Aorta (tissue), 5 donors: ENCODE measurements at regions not wholly inside any gene's neighbourhood (a gene's known extent, or its start where the extent isn't known, plus 50 kb on each side); places are given as distances from the start of the nearest gene placed in this dataset.

Experiments
- ATAC-seq: fragments of 200-7000 bp; cut with Tn5 transposase; one replicate; pipeline ENCODE4 v1.9.1; 2022; ENCODE audit warnings: moderate library complexity; ENCODE audit not compliant: low FRiP score
- DNase-seq, 2 donors: peaks; one replicate each; pipeline ENCODE4 v3.0.0-alpha.2; 2020
- H3K27ac ChIP-seq, 2 donors: one replicate each; pipeline ENCODE4 v1.5.1; 2013; ENCODE audit warnings: low read length in 2 of 2, mild to moderate bottlenecking in 2 of 2, moderate library complexity in 2 of 2, control low read depth in 1 of 2, inconsistent platforms in 1 of 2, low read depth in 1 of 2
- H3K27me3 ChIP-seq, 2 donors: one replicate each; pipeline ENCODE4 v1.6.1; 2013; ENCODE audit warnings: control low read depth in 1 of 2, low read length in 1 of 2, mild to moderate bottlenecking in 1 of 2, moderate library complexity in 1 of 2; ENCODE audit not compliant: insufficient read depth in 2 of 2, control insufficient read depth in 1 of 2
- H3K36me3 ChIP-seq, 2 donors: one replicate each; pipeline ENCODE4 v1.6.1; 2013; ENCODE audit warnings: control low read depth in 1 of 2, low read length in 1 of 2, mild to moderate bottlenecking in 1 of 2; ENCODE audit not compliant: insufficient read depth in 2 of 2, control insufficient read depth in 1 of 2
- H3K4me1 ChIP-seq, 2 donors: one replicate each; pipeline ENCODE4 v1.6.1; 2013; ENCODE audit warnings: low read length in 2 of 2, control low read depth in 1 of 2, mild to moderate bottlenecking in 1 of 2, moderate library complexity in 1 of 2; ENCODE audit not compliant: insufficient read depth in 2 of 2, control insufficient read depth in 1 of 2
- H3K4me3 ChIP-seq, 2 donors: one replicate each; pipeline ENCODE4 v1.5.1; 2013; ENCODE audit warnings: low read length in 2 of 2, control low read depth in 1 of 2, mild to moderate bottlenecking in 1 of 2
- H3K9me3 ChIP-seq: one replicate; pipeline ENCODE4 v1.6.1; 2013; ENCODE audit warnings: mild to moderate bottlenecking, low read length; ENCODE audit not compliant: control insufficient read depth
- WGBS, 2 donors: extraction: QIAGEN DNeasy Blood & Tissue Kit; methylation state at CpG; one replicate each; pipeline ENCODE4 v1.1.7; 2013; 5-methylcytosine and 5-hydroxymethylcytosine counted together
- intact Hi-C, 2 donors: fragments of 100-400 bp; cut with DNase I; formaldehyde crosslinking; loops; one replicate each; pipeline versions ENCODE4 v1.14.2 to v1.15.0; 2022
- donor health status: healthy with polysubstance abuse.
- donor health status: Bipolar disorder and iron deficiency.
- donor health status: DM: no; HTN: no; CAD: no.
- donor health status: DM: no; HTN: no; CAD: no.
- donor health status: DM: yes; HTN: yes; CAD: no.

DNA sequence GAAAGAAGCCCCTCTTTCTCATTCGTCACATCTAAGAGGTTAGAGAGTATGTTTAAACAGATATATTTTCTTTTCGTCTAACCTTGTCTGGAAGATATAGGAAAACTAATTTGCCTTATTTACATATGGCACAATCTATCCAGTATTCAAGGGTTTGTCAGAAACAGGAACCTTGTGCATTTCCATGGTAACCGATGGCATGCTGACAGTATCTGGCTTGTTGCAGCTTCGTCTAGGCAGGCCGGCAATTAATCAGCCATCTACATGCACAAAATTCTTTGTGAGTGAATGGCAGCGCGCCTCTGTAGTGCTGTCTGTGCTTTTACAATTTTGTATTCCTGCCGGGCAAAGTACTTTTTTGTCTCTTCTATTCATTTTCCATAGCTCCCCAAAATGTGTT is 294.0 kb upstream of the SOX2 start:
- Histone ChIP-seq H3K9me3 (no peaks in the 10 kb centered on the region), H3K36me3 (no peaks in the 10 kb centered on the region), H3K27me3 (no peaks in the 10 kb centered on the region), H3K4me3 (no peak overlapping the region), H3K4me1 (no peaks in the 10 kb centered on the region), H3K27ac (no peak overlapping the region)
- intact Hi-C loops: no loop called here
- WGBS, 2 donors: 15 to 17% methylated on average over 8 of the region's 8 CpGs
- ATAC-seq (no peak), DNase-seq (no peak)

DNA sequence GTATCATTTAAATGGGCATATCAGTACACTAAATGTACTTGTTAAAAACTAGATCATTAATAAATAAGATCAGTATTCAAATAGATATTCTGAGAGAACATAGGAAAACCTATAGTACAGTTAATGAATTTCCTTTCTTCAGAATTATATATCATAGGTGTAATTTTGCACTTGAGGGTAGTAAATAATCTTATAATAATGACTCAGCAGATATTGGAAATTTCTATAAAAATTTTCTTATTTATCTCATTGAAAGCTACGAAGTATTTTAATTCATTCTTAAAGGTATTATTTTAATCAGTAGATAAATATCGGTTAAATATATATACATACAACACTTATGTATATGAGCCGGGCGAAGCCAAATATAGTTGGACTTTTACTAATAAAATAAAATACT is 300.9 kb upstream of the SOX2 start:
- Histone ChIP-seq H3K27ac (no peak overlapping the region), H3K27me3 (no peaks in the 10 kb centered on the region), H3K9me3 (no peaks in the 10 kb centered on the region), H3K36me3 (no peaks in the 10 kb centered on the region), H3K4me3 (no peak overlapping the region), H3K4me1 (no peaks in the 10 kb centered on the region)
- DNase-seq (no peak), ATAC-seq (no peak)
- WGBS, 2 donors: 86 to 93% methylated on average over 4 of the region's 4 CpGs
- intact Hi-C loops: no loop called here

DNA sequence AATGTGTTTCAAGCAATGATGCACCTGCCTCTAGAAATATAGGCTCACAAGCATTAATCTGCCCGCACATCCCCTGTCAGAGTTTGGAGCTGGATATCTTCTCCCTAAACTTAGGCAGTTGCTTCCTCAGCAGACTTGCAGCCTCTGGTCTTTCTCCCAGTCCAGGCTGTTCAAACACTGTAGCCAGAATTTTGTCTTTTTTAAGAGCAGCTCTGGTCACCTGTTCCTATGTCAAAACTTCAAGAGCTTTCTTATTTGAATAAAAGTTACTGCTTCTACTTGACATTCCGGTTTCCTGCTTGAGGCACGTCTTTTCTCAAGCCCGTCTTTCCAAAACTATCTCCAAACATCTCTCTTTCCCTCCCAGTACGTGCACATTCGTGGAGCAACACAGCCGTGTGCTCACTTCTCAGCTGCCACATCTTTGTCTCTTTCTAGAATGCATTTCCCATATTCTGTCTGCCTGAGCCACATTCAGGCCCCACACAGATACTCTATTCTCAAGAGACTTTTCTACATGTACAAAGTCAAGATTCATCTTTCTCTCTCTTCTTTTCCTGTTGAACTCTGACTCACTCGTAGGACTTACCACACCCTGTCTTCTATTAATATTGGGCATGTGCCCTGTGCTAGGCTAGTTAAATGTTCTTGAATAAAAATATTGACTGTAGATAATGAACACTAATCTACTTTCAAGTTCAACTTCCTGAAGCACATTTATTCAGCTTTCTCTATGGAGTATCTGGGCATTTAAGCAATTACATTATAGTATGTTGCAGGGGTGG is 307.7 kb upstream of the SOX2 start:
- H3K9me3 ChIP-seq: no peaks in the 10 kb centered on the region
- DNase-seq (no peak), ATAC-seq (no peak)
- no peaks in the 10 kb centered on the region for H3K27me3 ChIP-seq
- H3K27ac ChIP-seq: no peak overlapping the region
- intact Hi-C loops: no loop called here
- H3K36me3 ChIP-seq: no peaks in the 10 kb centered on the region
- H3K4me1 ChIP-seq: no peaks in the 10 kb centered on the region
- 59 to 73% methylated on average over 8 of the region's 8 CpGs for WGBS, 2 donors
- H3K4me3 ChIP-seq: no peak overlapping the region

DNA sequence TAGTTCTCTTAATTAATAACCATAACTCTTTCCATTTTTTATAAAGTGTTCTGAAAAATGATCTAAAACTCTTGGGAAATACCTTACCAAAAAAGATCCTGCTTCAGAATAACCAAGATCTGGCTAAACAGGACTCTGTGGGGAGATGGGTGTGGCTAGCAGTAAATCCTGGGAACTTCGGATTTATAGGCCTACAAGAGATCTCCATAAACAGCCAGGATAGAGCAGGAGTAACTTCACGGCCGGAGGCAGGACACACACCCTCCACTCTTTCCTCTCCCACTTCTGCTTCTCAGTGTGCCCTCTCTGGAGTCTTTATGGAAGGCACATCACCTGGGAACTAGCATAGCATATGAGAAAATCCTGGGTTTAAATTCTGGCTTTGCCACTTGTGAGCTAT is 309.4 kb upstream of the SOX2 start:
- no peaks in the 10 kb centered on the region for H3K4me1 ChIP-seq
- DNase-seq (no peak), ATAC-seq (no peak)
- no peaks in the 10 kb centered on the region for H3K36me3 ChIP-seq
- H3K27me3 ChIP-seq: no peaks in the 10 kb centered on the region
- intact Hi-C loops: no loop called here
- H3K4me3 ChIP-seq: no peak overlapping the region
- no peaks in the 10 kb centered on the region for H3K9me3 ChIP-seq
- 31% methylated on average over 3 of the region's 3 CpGs for WGBS, 2 donors
- H3K27ac ChIP-seq: no peak overlapping the region

DNA sequence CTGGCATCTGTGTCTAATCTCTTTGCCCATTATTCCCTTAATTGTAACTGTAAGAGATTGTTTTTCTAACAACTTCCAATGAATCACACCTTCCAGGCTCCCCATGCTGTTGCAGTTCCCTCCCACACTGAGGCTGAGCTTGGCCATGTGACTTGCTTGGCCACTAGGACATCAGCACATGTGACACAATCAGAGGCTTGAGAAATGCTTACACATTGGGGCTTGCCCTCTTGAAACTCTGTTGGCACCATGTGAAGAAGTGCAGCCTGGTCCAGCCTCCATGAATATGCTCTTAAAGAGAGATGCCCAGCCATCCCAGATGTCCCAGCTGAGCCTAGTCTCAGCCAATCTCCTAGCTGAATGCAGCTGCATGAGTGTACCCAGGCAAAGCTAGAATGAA is 326.8 kb upstream of the SOX2 start:
- H3K36me3 ChIP-seq: no peaks in the 10 kb centered on the region
- H3K4me3 ChIP-seq: no peak overlapping the region
- no peaks in the 10 kb centered on the region for H3K4me1 ChIP-seq
- ATAC-seq (no peak), DNase-seq (no peak)
- H3K27ac ChIP-seq: no peak overlapping the region
- H3K27me3 ChIP-seq: peaks cover 0 to 1% of the 10 kb centered on the region in 2 donors
- intact Hi-C loops: no loop called here
- peaks cover 6% of the 10 kb centered on the region for H3K9me3 ChIP-seq

DNA sequence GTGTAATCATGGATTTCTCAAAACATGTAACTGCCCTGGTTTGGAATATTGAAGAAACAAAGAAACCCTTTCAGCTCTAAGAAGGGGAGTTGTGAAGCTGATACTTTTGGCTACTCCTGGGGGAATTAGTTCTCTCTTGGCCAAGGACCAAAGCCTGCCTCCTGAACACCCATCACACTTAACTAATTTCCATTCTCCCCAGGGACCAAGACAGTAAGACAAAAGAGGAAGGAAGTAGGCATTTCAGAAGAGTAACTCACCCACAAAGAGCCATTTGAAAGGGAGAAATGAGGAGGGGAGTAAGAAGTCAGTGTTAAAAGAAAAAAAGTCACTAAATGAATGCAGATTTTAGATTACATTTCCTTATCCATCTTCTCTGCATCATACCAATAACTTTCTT is 328.0 kb upstream of the SOX2 start:
- H3K9me3 ChIP-seq: peaks cover 6% of the 10 kb centered on the region
- intact Hi-C loops: no loop called here
- H3K36me3 ChIP-seq: no peaks in the 10 kb centered on the region
- no peak overlapping the region for H3K4me3 ChIP-seq
- peaks cover 0 to 1% of the 10 kb centered on the region in 2 donors for H3K27me3 ChIP-seq
- DNase-seq (no peak), ATAC-seq (no peak)
- H3K4me1 ChIP-seq: no peaks in the 10 kb centered on the region
- H3K27ac ChIP-seq: no peak overlapping the region

DNA sequence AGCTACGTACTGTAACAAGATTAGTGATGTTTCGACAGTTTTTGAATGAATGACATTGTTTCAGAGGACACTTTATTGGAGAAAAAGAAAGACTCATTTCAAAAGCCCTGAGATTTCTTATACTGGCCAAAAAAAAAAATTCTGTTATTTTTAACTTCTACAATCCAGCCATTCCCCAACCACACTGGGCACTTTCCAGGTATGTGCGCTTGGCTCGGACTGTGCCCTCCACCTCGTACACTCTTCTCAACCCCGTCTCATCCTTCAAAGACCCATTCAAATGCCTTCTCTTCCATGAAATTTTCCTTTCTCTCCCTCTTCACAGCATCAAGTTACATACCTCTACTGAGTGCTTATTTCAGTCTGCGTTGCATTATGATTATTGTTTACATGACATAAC is 328.5 kb upstream of the SOX2 start:
- no peaks in the 10 kb centered on the region for H3K4me1 ChIP-seq
- WGBS, 2 donors: 85 to 88% methylated on average over 7 of the region's 7 CpGs
- peaks cover 6% of the 10 kb centered on the region for H3K9me3 ChIP-seq
- DNase-seq (no peak), ATAC-seq (no peak)
- H3K27ac ChIP-seq: no peak overlapping the region
- H3K4me3 ChIP-seq: no peak overlapping the region
- peaks cover 0 to 1% of the 10 kb centered on the region in 2 donors for H3K27me3 ChIP-seq
- intact Hi-C loops: no loop called here
- no peaks in the 10 kb centered on the region for H3K36me3 ChIP-seq

DNA sequence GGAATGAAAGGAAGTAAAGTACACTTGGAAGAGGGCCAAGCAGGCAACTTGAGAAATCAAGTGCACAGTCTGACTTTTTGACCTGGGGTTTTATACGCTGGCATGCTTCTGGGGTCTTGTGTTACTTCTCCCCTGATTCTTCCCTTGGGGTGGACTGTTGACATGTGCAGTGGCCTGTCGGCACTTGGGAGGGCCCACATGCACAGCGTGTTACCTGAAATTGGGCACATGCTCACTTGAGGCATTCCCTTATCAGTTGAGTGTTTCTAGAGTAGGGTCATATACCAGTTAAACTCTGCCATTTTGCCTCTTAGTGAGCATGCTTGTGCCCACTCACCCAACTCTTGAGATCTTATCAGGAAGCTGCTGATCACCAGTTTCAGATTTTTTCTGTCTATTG is 329.1 kb upstream of the SOX2 start:
- no peaks in the 10 kb centered on the region for H3K36me3 ChIP-seq
- intact Hi-C loops: no loop called here
- H3K4me1 ChIP-seq: no peaks in the 10 kb centered on the region
- no peak for ATAC-seq
- peaks cover 6% of the 10 kb centered on the region for H3K9me3 ChIP-seq
- no peak for DNase-seq
- H3K27me3 ChIP-seq: peaks cover 0 to 1% of the 10 kb centered on the region in 2 donors
- WGBS, 2 donors: 59 to 63% methylated on average over 3 of the region's 3 CpGs
- H3K4me3 ChIP-seq: no peak overlapping the region
- no peak overlapping the region for H3K27ac ChIP-seq

DNA sequence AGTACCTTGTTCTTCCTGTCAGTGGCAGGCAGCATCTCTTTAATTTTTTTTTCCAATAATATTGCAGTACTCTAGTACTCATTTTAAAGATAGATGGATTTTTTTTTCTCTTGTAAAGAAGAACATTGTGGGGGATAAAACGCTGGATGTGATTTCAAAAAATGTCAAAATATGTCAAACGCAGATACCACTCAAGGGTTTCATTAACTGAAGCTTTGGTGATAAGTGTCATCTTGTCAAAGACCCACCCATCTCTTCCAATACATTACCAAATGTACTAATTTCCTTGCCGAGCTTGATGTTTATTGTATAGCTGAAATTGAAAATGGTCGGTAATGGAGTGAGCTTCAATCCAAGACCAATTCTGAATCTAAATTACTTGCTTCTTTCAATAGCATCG is 332.4 kb upstream of the SOX2 start:
- DNase-seq (no peak), ATAC-seq (no peak)
- WGBS, 2 donors: 83% methylated on average over 5 of the region's 5 CpGs
- Histone ChIP-seq H3K4me1 (no peaks in the 10 kb centered on the region), H3K36me3 (no peaks in the 10 kb centered on the region), H3K9me3 (peaks cover 3% of the 10 kb centered on the region), H3K4me3 (no peak overlapping the region), H3K27ac (no peak overlapping the region), H3K27me3 (no peaks in the 10 kb centered on the region)
- intact Hi-C loops: no loop called here
